Heart left ventricle (tissue), 16 donors: ENCODE measurements at regions not wholly inside any gene's neighbourhood (a gene's known extent, or its start where the extent isn't known, plus 50 kb on each side); places are given as distances from the start of the nearest gene placed in this dataset.
"Not testable (repeated sequence)": the region's sequence is repeated elsewhere in the genome, so short reads cannot be mapped to it uniquely, and the experiment has no call there.

Experiments used
- ATAC-seq, 4 donors: fragments of 200-7000 bp; cut with Tn5 transposase; one replicate each; pipeline ENCODE4 v1.9.1; 2020 to 2022; ENCODE audit warnings: moderate library complexity in 4 of 4, mild to moderate bottlenecking in 3 of 4, moderate number of reproducible peaks in 1 of 4
- DNase-seq, 5 donors: peaks; one replicate each; pipeline ENCODE4 v3.0.0-alpha.2; 2020
- H3K27ac ChIP-seq, 12 donors: fragments of 200-600 bp; sonication (generic) in 4 of 12; one replicate each; pipeline versions ENCODE4 v1.5.0 to v1.8.0; 2016 to 2022; ENCODE audit warnings: mild to moderate bottlenecking in 2 of 12
- H3K27me3 ChIP-seq, 9 donors: fragments of 200-600 bp; sonication (generic) in 2 of 9; one replicate each; pipeline versions ENCODE4 v1.5.1 to v1.8.0; 2016 to 2022; ENCODE audit warnings: mild to moderate bottlenecking in 3 of 9
- H3K36me3 ChIP-seq, 9 donors: fragments of 200-600 bp; sonication (generic) in 2 of 9; one replicate each; pipeline versions ENCODE4 v1.5.0 to v1.8.0; 2018 to 2022; ENCODE audit warnings: mild to moderate bottlenecking in 2 of 9
- H3K4me1 ChIP-seq, 12 donors: fragments of 200-600 bp; sonication (generic) in 4 of 12; one replicate each; pipeline versions ENCODE4 v1.5.0 to v1.8.0; 2016 to 2022; ENCODE audit warnings: mild to moderate bottlenecking in 3 of 12
- H3K4me3 ChIP-seq, 12 donors: fragments of 200-600 bp; sonication (generic) in 4 of 12; one replicate each; pipeline versions ENCODE4 v1.5.0 to v1.8.0; 2017 to 2022; ENCODE audit warnings: mild to moderate bottlenecking in 9 of 12, moderate library complexity in 4 of 12
- H3K9me3 ChIP-seq, 12 donors: fragments of 200-600 bp; sonication (generic) in 4 of 12; one replicate each; pipeline versions ENCODE4 v1.5.0 to v1.8.0; 2016 to 2022; ENCODE audit warnings: mild to moderate bottlenecking in 1 of 12
- POLR2A ChIP-seq, 2 donors: fragments of 450-650 bp; IDR thresholded peaks; one replicate each; pipeline ENCODE4 v1.6.1; 2017; ENCODE audit warnings: antibody characterized with exemption in 2 of 2, mild to moderate bottlenecking in 2 of 2, moderate library complexity in 2 of 2
- WGBS, 4 donors: extraction: QIAGEN DNeasy Blood & Tissue Kit in 2 of 4; methylation state at CpG; one replicate each; pipeline versions ENCODE4 v1.1.5 to v1.1.7; 2013 to 2018; 5-methylcytosine and 5-hydroxymethylcytosine counted together
- intact Hi-C, 10 donors: fragments of 100-400 bp; cut with DNase I; formaldehyde crosslinking; loops; one replicate each; pipeline versions ENCODE4 v1.11.1 to v1.14.2; 2022
- TF ChIP-seq, protein P1 (sequence below), 12 donors: fragments of 200-600 bp; sonication (generic) in 4 of 12; IDR thresholded peaks; one replicate each; pipeline versions ENCODE4 v1.5.0 to v1.8.0; 2018 to 2022; ENCODE audit warnings: antibody characterized with exemption in 12 of 12, mild to moderate bottlenecking in 5 of 12
- donor health status: ischemic (EF 13 %, LVEDD 7.1; RV severe dilation, severe dysfunction).
- donor health status: healthy with polysubstance abuse.
- donor health status: DM: no; HTN: yes; CAD: no.
- donor health status: DM: no; HTN: no; CAD: no.
- donor health status: ischemic (EF 25% LVEDD 6.9; RV normal size, moderate dysfunction).
- donor health status: ischemic (EF 25% LVEDD 5.7; RV mildly dilated, moderate dysfunction).
- donor health status: healthy.
- donor health status: DM: yes; HTN: yes; CAD: no.
- donor health status: ischemic (EF 35%, LVEDD 5.7; RV mildly dilated, moderate dysfunction).
- donor health status: nonischemic (EF 11% LVEDD 7.7; RV severe dilation, severe dysfunction).
- donor health status: DM: yes; HTN: yes; CAD: no.
- donor health status: PGD.
- donor health status: ischemic (EF 29% LVEDD 5.4; RV normal size, mild dysfunction).
- donor health status: nonischemic (EF 23%, LVEDD 6.1; RV moderate dilation, normal function).

DNA sequence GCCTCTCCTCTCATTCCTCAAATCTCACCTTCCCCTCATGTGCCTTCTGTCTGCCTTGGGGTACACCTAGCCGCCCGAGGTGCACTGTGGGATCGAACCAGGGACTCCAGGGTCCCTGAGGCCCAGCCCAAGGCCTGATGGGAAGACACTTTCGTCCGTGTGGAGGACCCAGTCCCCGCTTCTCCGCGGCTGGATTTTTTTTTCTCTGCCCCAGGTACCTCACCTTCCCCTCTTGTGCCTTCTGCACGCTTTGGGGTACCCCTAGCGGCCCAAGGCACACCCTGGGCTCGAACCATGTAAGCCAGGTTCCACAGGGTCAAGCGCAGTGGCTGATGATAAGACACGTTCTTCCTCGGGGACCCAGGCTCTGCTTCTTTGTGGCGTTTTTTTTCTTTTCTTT, 530.7 kb downstream of the CWH43 start:
- Histone ChIP-seq H3K9me3 (peaks cover 0 to 29% (median 3%) of the 10 kb centered on the region in 12 donors), H3K27me3 (peaks cover 0 to 24% (median 0%) of the 10 kb centered on the region in 9 donors), H3K4me3 (no peak overlapping the region), H3K36me3 (no peaks in the 10 kb centered on the region), H3K4me1 (no peaks in the 10 kb centered on the region), H3K27ac (no peak overlapping the region)
- TF ChIP-seq, protein P1, sequence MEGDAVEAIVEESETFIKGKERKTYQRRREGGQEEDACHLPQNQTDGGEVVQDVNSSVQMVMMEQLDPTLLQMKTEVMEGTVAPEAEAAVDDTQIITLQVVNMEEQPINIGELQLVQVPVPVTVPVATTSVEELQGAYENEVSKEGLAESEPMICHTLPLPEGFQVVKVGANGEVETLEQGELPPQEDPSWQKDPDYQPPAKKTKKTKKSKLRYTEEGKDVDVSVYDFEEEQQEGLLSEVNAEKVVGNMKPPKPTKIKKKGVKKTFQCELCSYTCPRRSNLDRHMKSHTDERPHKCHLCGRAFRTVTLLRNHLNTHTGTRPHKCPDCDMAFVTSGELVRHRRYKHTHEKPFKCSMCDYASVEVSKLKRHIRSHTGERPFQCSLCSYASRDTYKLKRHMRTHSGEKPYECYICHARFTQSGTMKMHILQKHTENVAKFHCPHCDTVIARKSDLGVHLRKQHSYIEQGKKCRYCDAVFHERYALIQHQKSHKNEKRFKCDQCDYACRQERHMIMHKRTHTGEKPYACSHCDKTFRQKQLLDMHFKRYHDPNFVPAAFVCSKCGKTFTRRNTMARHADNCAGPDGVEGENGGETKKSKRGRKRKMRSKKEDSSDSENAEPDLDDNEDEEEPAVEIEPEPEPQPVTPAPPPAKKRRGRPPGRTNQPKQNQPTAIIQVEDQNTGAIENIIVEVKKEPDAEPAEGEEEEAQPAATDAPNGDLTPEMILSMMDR (IDR thresholded peaks at IDR 0.05) = no peak
- no peak for TF ChIP-seq POLR2A (IDR thresholded peaks at IDR 0.05)
- DNase-seq (no peak), ATAC-seq (no peak)
- intact Hi-C loops = no loop called here
- 63 to 72% (median 66%) methylated on average over 15 of the region's 15 CpGs for WGBS, 4 donors

DNA sequence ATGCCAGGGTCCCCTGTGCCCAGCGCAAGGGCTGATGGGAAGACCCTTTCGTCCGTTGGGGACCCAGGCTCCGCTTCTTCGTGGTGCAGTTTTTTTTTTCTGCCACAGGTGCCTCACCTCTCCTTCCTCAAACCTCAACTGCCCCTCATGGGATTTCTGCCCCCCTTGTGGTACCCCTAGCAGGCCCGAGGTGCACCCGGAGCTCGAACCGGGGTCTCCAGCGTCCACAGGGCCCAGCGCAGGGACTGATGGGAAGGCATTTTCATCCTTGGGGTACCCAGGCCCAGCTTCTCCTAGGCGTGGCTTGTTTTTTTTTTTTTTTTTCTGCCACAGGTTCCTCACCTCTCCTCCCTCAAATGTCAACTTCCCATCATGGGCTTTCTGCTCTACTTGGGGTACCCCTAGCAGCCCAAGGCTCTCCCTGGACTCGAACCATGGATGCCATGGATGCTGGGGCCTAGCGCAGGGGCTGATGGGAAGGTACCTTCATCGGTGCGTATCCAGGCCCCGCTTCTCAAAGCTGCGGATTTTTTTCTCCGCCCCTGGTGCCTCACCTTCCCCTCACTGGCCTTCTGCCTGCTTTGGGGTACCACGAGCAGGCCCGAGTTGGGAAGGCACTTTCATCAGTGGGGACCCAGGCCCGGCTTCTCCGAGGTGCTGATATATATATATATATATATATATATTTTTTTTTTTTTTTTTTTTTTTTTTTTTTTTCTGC, 531.6 kb downstream of the CWH43 start:
- H3K27ac ChIP-seq, intact Hi-C loops, H3K36me3 ChIP-seq, ATAC-seq, DNase-seq, H3K4me3 ChIP-seq, H3K4me1 ChIP-seq: not testable (repeated sequence)
- Histone ChIP-seq H3K9me3 (peaks cover 0 to 21% (median 1%) of the 10 kb centered on the region in 12 donors), H3K27me3 (peaks cover 0 to 17% (median 0%) of the 10 kb centered on the region in 9 donors)
- WGBS, 4 donors = 75 to 88% (median 83%) methylated on average over 13 to 22 of the region's 23 CpGs

- WGBS, 4 donors = 65 to 77% (median 68%) methylated on average over 12 to 44 of the region's 48 CpGs
Measured at GRCh38 chr4:49519150-49520035, 533.3 kb downstream of the CWH43 start.

DNA sequence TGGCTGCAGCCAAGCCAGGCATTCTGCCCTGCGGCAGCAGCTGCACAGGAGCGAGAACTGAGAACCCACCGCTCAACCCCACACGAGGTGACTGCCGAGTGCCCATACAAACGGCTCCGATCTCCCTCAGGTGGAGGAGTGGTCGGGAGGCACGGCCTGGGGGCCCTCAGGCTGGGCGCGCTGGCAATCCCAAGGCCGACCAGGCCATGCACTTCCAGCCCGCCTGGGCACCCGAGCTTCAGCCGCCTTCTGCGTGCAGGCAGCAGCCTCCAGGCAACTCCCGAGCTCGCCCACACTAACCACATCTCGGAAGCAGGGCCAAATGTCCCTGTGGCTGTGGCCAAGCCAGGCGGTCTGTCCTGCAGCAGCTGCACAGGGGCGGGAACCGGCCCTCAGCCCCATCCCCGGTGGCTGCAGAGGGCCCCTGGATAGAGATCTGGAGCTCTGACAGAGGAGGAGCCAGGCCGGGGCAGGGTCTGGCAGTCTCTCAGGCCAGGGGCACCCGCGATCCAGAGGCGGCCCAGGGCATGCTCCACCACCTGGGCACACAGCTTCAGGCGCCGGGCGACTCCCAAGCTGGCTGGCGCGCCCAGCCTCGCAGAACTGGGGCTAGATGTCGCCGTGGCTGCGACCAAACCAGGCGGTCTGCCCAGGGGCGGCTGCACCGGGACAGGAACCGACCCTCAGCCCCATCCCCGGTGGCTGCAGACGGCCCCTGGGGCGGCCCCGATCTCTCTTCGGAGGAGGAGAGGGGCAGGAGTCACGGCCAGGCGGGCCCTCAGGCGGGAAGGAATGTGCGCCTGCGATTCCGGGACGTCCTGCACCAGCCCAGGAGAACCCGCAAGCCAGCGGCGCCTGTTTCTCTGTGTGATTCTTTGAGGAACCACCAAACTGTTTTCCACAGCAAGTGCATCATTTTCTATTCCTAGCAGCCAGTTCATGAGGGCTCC, 538.0 kb downstream of the CWH43 start:
- intact Hi-C loops, ATAC-seq: not testable (repeated sequence)
- WGBS, 4 donors = 72 to 86% (median 72%) methylated on average over 6 to 50 of the region's 55 CpGs; no CpG with 5 or more reads in 1 of the 4 donors

More at GRCh38 chr4:49519150-49520035, 533.3 kb downstream of the CWH43 start:
- H3K27me3 ChIP-seq, intact Hi-C loops, ATAC-seq, H3K27ac ChIP-seq, H3K4me1 ChIP-seq, H3K4me3 ChIP-seq, H3K36me3 ChIP-seq, H3K9me3 ChIP-seq: not testable (repeated sequence)
- peak in 1 of 5 donors; percentile 54 for DNase-seq

DNA sequence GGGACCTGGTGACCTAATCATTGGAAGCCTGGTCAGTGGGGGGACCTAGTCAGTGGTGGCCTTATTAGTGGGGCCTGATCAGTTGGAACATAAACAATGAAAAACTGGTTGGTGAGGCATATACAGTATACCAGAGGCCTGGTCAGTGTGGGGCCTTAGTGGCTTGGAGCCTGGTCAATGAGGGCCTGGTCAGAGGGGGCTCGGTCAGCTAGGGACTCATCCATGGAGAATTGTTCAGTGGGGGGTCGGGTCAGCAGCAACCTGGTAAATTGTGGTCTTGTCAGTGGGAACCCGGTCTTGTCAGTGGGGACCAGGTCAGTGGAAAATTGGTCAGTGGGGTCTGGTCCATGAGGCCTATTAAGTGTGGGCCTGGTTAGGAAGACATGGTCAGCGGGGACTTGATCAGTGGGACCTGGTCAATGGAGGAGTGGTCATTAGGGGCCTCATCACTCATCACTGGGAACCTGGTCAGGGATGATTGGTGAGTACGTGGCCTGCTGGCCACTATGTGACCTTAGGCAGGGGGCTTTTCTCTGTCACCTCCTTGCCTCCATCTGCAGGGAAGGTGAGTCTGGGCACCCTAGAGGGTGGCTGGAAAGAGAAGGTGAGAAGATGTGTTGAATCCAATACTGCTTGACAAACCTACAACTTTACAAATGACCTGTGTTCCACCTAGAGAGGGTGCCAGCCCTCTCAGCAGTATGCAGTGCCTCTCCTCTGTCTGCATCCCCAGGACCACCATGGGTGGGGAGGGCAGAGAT, 573.0 kb downstream of the CWH43 start:
- 29 to 38% (median 36%) methylated on average over 4 to 5 of the region's 5 CpGs for WGBS, 4 donors
- DNase-seq, H3K27me3 ChIP-seq, H3K4me3 ChIP-seq, H3K9me3 ChIP-seq, ATAC-seq, intact Hi-C loops, H3K36me3 ChIP-seq, H3K4me1 ChIP-seq, H3K27ac ChIP-seq: not testable (repeated sequence)

More for the DNA sequence above, 538.0 kb downstream of the CWH43 start:
- H3K27ac ChIP-seq, H3K27me3 ChIP-seq, H3K9me3 ChIP-seq, H3K4me3 ChIP-seq, H3K4me1 ChIP-seq, H3K36me3 ChIP-seq: not testable (repeated sequence)
- DNase-seq = peak in 1 of 5 donors; percentile 63

DNA sequence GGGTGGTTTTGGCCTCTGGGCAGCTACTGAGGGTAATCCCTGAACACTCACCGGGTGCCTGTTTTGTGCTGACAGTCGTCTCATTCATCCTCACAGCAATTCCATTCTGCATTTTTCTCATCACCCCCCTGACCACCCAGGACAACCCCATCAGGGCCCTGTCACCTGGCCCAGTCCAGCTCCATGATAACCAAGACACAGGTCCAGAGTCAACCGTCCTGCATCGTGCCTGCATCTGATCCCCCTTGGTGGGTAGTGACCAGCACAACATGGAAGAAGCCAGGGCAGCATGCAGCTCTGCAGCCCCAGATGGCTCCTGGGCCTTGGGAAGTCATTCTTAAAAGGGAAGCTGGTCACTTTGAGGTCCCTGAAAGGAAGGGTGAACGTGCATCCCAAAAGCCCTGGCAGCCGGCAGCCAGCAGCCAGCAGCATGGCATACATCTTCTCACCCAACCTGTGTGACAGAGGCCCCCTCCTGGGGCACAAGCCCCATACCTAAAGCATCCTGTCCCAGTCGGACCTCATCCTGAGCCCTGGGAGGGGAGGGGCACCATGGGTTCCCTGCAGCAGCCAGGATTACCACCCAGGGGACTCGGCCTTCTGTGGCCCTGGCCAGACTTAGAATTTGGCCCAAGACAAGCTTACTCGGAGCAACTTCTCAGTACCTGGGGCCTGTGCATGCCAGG, 574.2 kb downstream of the CWH43 start:
- H3K27ac ChIP-seq, H3K4me1 ChIP-seq, H3K4me3 ChIP-seq, intact Hi-C loops, H3K36me3 ChIP-seq, H3K9me3 ChIP-seq, ATAC-seq, H3K27me3 ChIP-seq: not testable (repeated sequence)
- DNase-seq = peak in 1 of 5 donors; percentile 51
- whole genome bisulfite sequencing, 4 donors = 57 to 100% (median 74%) methylated on average over 1 to 7 of the region's 9 CpGs

DNA sequence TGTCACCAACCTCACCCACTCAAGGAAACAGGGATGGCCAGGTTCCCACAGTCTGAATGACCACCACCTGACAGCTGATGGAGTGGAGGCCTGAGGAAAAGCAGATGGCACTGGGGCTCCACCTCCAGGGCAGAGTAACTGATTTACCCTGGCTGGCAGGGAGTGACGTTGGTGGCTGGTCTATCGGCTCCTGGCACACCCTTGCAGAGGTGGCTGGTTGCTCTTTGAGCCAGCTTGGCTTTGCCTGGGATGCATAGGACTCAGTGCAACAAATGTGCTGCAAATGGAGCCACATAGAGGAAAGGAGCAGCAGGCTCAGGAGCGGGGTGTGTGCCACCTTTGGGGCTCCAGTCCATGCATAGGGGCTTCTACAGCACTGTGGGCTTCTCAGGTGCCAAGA, 574.8 kb downstream of the CWH43 start:
- H3K27ac ChIP-seq, H3K4me3 ChIP-seq, H3K27me3 ChIP-seq, H3K4me1 ChIP-seq, H3K36me3 ChIP-seq, intact Hi-C loops, H3K9me3 ChIP-seq, ATAC-seq: not testable (repeated sequence)
- 26 to 40% (median 30%) methylated on average over 2 to 3 of the region's 3 CpGs for WGBS, 4 donors
- DNase-seq = peak in 1 of 5 donors; percentile 57

DNA sequence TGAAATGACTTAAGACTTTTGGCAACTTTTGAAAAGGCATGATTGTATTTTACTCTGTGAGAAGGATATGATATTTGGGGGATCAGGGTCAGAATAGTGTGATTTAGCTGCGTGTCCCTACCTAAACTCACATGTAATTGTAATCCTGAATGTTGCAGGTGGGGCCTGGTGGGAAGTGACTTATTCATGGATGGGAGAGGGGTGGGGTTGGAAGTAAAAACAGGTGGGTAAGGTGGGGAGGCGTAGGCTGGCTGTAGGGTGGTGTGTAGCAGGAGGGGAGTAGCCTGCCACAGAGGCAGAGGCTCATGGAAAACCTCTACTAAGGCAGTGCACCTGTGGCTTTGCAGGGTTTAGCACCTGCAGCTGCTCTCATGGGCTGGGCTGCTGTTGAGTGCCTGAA, 584.2 kb downstream of the CWH43 start:
- DNase-seq, H3K27me3 ChIP-seq, H3K4me1 ChIP-seq, H3K27ac ChIP-seq, H3K36me3 ChIP-seq, ATAC-seq, H3K4me3 ChIP-seq, intact Hi-C loops: not testable (repeated sequence)
- peaks cover 0 to 15% (median 0%) of the 10 kb centered on the region in 12 donors for H3K9me3 ChIP-seq
- WGBS, 4 donors = 12 to 26% (median 15%) methylated on average over 2 of the region's 2 CpGs
